Tibial artery (tissue), 4 donors: ENCODE measurements at regions not wholly inside any gene's neighbourhood (a gene's known extent, or its start where the extent isn't known, plus 50 kb on each side); places are given as distances from the start of the nearest gene placed in this dataset.

Experiments used
- DNase-seq, 2 donors: peaks; one replicate each; pipeline ENCODE4 v3.0.0-alpha.2; 2019
- H3K27ac ChIP-seq, 2 donors: fragments of 200-600 bp; sonication (generic) in 1 of 2; 1 replicate in 1 of 2; 2 replicates in 1 of 2; pipeline ENCODE4 v1.5.1; 2018 to 2019; ENCODE audit warnings: mild to moderate bottlenecking in 1 of 2
- H3K27me3 ChIP-seq, 2 donors: fragments of 200-600 bp; sonication (generic) in 1 of 2; one replicate each; pipeline versions ENCODE4 v1.5.1 to v1.6.0; 2016 to 2019
- H3K36me3 ChIP-seq, 3 donors: fragments of 200-600 bp; sonication (generic) in 2 of 3; one replicate each; pipeline ENCODE4 v1.5.1; 2016 to 2019; ENCODE audit warnings: mild to moderate bottlenecking in 2 of 3
- H3K4me1 ChIP-seq, 4 donors: fragments of 200-600 bp; sonication (generic) in 2 of 4; 1 replicate in 3 of 4; 2 replicates in 1 of 4; pipeline ENCODE4 v1.5.1; 2016 to 2019
- H3K4me3 ChIP-seq, 2 donors: fragments of 200-600 bp; sonication (generic) in 1 of 2; 1 replicate in 1 of 2; 2 replicates in 1 of 2; pipeline ENCODE4 v1.5.1; 2018 to 2019; ENCODE audit warnings: mild to moderate bottlenecking in 2 of 2
- H3K9me3 ChIP-seq, 3 donors: fragments of 200-600 bp; sonication (generic) in 1 of 3; one replicate each; pipeline ENCODE4 v1.5.1; 2016 to 2019
- CTCF ChIP-seq, 2 experiments: fragments of 200-600 bp in 1 of 2; fragments of 450-650 bp in 1 of 2; IDR thresholded peaks; one replicate each; pipeline ENCODE4 v1.5.1; 2017 to 2019; ENCODE audit warnings: antibody characterized with exemption in 2 of 2, mild to moderate bottlenecking in 1 of 2, moderate library complexity in 1 of 2
- intact Hi-C: fragments of 100-400 bp; cut with DNase I; formaldehyde crosslinking; loops from one replicate; pipeline ENCODE4 v1.15.0; 2023; ENCODE audit warnings: low total_unique reads

- no peaks in the 10 kb centered on the region for H3K36me3 ChIP-seq
- intact Hi-C loops: no loop called here
- no peak overlapping the region for H3K27ac ChIP-seq
- H3K4me3 ChIP-seq: no peak overlapping the region
- H3K4me1 ChIP-seq: no peaks in the 10 kb centered on the region
- no peak for TF ChIP-seq CTCF (IDR thresholded peaks at IDR 0.05)
- H3K9me3 ChIP-seq: no peaks in the 10 kb centered on the region
- no peaks in the 10 kb centered on the region for H3K27me3 ChIP-seq
- no peak for DNase-seq
Measured at GRCh38 chr18:55654986-55655385, 67.0 kb upstream of the TCF4 start.

- no peaks in the 10 kb centered on the region for H3K9me3 ChIP-seq
- no peaks in the 10 kb centered on the region for H3K27me3 ChIP-seq
- H3K27ac ChIP-seq: no peak overlapping the region
- H3K4me1 ChIP-seq: no peaks in the 10 kb centered on the region
- intact Hi-C loops: no loop called here
- no peaks in the 10 kb centered on the region for H3K36me3 ChIP-seq
- no peak for DNase-seq
- H3K4me3 ChIP-seq: no peak overlapping the region
- TF ChIP-seq CTCF (IDR thresholded peaks at IDR 0.05): no peak
Measured at GRCh38 chr18:55651236-55651635, 63.2 kb upstream of the TCF4 start.

- Histone ChIP-seq H3K4me1 (no peaks in the 10 kb centered on the region), H3K27me3 (no peaks in the 10 kb centered on the region), H3K36me3 (no peaks in the 10 kb centered on the region), H3K9me3 (no peaks in the 10 kb centered on the region), H3K4me3 (no peak overlapping the region), H3K27ac (no peak overlapping the region)
- no peak for TF ChIP-seq CTCF (IDR thresholded peaks at IDR 0.05)
- DNase-seq: no peak
- intact Hi-C loops: no loop called here
Measured at GRCh38 chr18:55650363-55650870, 62.4 kb upstream of the TCF4 start.

- DNase-seq: no peak
- intact Hi-C loops: no loop called here
- no peak for TF ChIP-seq CTCF (IDR thresholded peaks at IDR 0.05)
- Histone ChIP-seq H3K9me3 (no peaks in the 10 kb centered on the region), H3K4me3 (no peak overlapping the region), H3K27ac (no peak overlapping the region), H3K4me1 (no peaks in the 10 kb centered on the region), H3K36me3 (no peaks in the 10 kb centered on the region), H3K27me3 (no peaks in the 10 kb centered on the region)
Measured at GRCh38 chr18:55647331-55647730, 59.3 kb upstream of the TCF4 start.

- no peaks in the 10 kb centered on the region for H3K27me3 ChIP-seq
- no peak overlapping the region for H3K4me3 ChIP-seq
- no peak for DNase-seq
- TF ChIP-seq CTCF (IDR thresholded peaks at IDR 0.05): no peak
- H3K9me3 ChIP-seq: no peaks in the 10 kb centered on the region
- no peaks in the 10 kb centered on the region for H3K36me3 ChIP-seq
- no peak overlapping the region for H3K27ac ChIP-seq
- no peaks in the 10 kb centered on the region for H3K4me1 ChIP-seq
- intact Hi-C loops: no loop called here
Measured at GRCh38 chr18:55642191-55642590, 54.2 kb upstream of the TCF4 start.

GRCh38 chr18:55641486-55641885 lies 53.5 kb upstream of the TCF4 start:
- no peaks in the 10 kb centered on the region for H3K9me3 ChIP-seq
- TF ChIP-seq CTCF (IDR thresholded peaks at IDR 0.05): no peak

More at GRCh38 chr18:55641486-55641885, 53.5 kb upstream of the TCF4 start:
- H3K27me3 ChIP-seq: no peaks in the 10 kb centered on the region
- intact Hi-C loops: no loop called here
- no peaks in the 10 kb centered on the region for H3K36me3 ChIP-seq
- H3K4me3 ChIP-seq: no peak overlapping the region
- no peaks in the 10 kb centered on the region for H3K4me1 ChIP-seq
- DNase-seq: no peak
- no peak overlapping the region for H3K27ac ChIP-seq
